Esophagus squamous epithelium (tissue), 4 donors: ENCODE measurements at regions not wholly inside any gene's neighbourhood (a gene's known extent, or its start where the extent isn't known, plus 50 kb on each side); places are given as distances from the start of the nearest gene placed in this dataset.

ENCODE experiments used
- POLR2A ChIP-seq, 4 donors: fragments of 450-650 bp; IDR thresholded peaks; one replicate each; pipeline ENCODE4 v1.6.1; 2017; ENCODE audit warnings: antibody characterized with exemption in 4 of 4, mild to moderate bottlenecking in 4 of 4, moderate library complexity in 3 of 4
- TF ChIP-seq, protein P1 (sequence below), 6 experiments: fragments of 450-650 bp in 4 of 6; fragments of 200-600 bp in 2 of 6; sonication (generic) in 2 of 6; IDR thresholded peaks; one replicate each; pipeline ENCODE4 v1.5.1; 2016 to 2019; ENCODE audit warnings: antibody characterized with exemption in 6 of 6, mild to moderate bottlenecking in 4 of 6, moderate library complexity in 4 of 6

DNA sequence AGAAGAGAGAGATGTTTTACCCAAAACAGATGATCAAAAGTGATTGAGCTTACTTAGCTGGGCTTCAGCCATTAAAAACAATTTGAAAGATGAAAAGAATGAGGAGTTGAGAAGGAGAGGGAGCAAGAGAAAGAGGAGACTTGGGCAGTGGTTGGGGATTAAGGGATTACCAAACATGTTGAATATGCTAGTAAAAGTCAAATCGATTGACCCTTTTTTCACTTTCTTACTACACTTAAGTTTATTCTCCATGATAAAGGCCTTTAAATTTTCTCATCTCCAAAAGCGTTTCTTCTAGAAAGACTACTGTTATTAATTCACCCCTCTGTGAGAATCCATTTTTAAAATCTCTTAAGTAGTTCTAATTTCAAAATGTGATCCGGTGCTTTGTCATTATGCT, 1254.0 kb upstream of the PHF14 start:
- TF ChIP-seq, protein P1, sequence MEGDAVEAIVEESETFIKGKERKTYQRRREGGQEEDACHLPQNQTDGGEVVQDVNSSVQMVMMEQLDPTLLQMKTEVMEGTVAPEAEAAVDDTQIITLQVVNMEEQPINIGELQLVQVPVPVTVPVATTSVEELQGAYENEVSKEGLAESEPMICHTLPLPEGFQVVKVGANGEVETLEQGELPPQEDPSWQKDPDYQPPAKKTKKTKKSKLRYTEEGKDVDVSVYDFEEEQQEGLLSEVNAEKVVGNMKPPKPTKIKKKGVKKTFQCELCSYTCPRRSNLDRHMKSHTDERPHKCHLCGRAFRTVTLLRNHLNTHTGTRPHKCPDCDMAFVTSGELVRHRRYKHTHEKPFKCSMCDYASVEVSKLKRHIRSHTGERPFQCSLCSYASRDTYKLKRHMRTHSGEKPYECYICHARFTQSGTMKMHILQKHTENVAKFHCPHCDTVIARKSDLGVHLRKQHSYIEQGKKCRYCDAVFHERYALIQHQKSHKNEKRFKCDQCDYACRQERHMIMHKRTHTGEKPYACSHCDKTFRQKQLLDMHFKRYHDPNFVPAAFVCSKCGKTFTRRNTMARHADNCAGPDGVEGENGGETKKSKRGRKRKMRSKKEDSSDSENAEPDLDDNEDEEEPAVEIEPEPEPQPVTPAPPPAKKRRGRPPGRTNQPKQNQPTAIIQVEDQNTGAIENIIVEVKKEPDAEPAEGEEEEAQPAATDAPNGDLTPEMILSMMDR (IDR thresholded peaks at IDR 0.05) = no peak
- no peak for TF ChIP-seq POLR2A (IDR thresholded peaks at IDR 0.05)
